Liver (tissue), 8 donors: ENCODE measurements at regions not wholly inside any gene's neighbourhood (a gene's known extent, or its start where the extent isn't known, plus 50 kb on each side); places are given as distances from the start of the nearest gene placed in this dataset.

ENCODE experiments used
- DNase-seq: peaks from one replicate; pipeline ENCODE4 v3.0.0-alpha.2; 2017; ENCODE audit warnings: low spot score
- H3K27ac ChIP-seq, 2 donors: one replicate each; pipeline ENCODE4 v1.7.0; 2013; ENCODE audit warnings: inconsistent platforms in 2 of 2, low read length in 2 of 2, control low read depth in 1 of 2, low read depth in 1 of 2, mild to moderate bottlenecking in 1 of 2
- H3K27me3 ChIP-seq, 4 donors: one replicate each; pipeline versions ENCODE4 v1.6.1 to v1.7.0; 2013; ENCODE audit warnings: low read length in 3 of 4, inconsistent platforms in 1 of 4, mild to moderate bottlenecking in 1 of 4, moderate library complexity in 1 of 4; ENCODE audit not compliant: control insufficient read depth in 4 of 4, insufficient read depth in 4 of 4
- H3K36me3 ChIP-seq, 4 donors: one replicate each; pipeline versions ENCODE4 v1.6.1 to v1.7.0; 2013; ENCODE audit warnings: low read length in 3 of 4, mild to moderate bottlenecking in 3 of 4, low read depth in 1 of 4, moderate library complexity in 1 of 4; ENCODE audit not compliant: control insufficient read depth in 4 of 4, insufficient read depth in 3 of 4
- H3K4me1 ChIP-seq, 4 donors: one replicate each; pipeline versions ENCODE4 v1.6.1 to v1.7.0; 2013; ENCODE audit warnings: low read length in 3 of 4, mild to moderate bottlenecking in 3 of 4, moderate library complexity in 1 of 4; ENCODE audit not compliant: control insufficient read depth in 4 of 4, insufficient read depth in 4 of 4
- H3K4me3 ChIP-seq, 3 donors: one replicate each; pipeline versions ENCODE4 v1.6.1 to v1.7.0; 2013; ENCODE audit warnings: low read length in 3 of 3, control low read depth in 1 of 3, low read depth in 1 of 3, mild to moderate bottlenecking in 1 of 3
- H3K9ac ChIP-seq, 2 donors: one replicate each; pipeline ENCODE4 v1.7.0; 2013; ENCODE audit warnings: low read length in 2 of 2, mild to moderate bottlenecking in 2 of 2, moderate library complexity in 2 of 2, control low read depth in 1 of 2, low read depth in 1 of 2
- H3K9me3 ChIP-seq, 4 donors: one replicate each; pipeline versions ENCODE4 v1.6.1 to v1.7.0; 2013; ENCODE audit warnings: low read length in 3 of 4; ENCODE audit not compliant: control insufficient read depth in 4 of 4
- ATF3 ChIP-seq: IDR thresholded peaks from 2 replicates; pipeline ENCODE4 v1.6.1; 2016; ENCODE audit warnings: antibody characterized with exemption
- EGR1 ChIP-seq, 2 donors: IDR thresholded peaks; 2 replicates each; pipeline ENCODE4 v1.6.1; 2016 to 2018; ENCODE audit warnings: antibody characterized with exemption in 2 of 2, low read depth in 2 of 2
- FOXA1 ChIP-seq: IDR thresholded peaks from 2 replicates; pipeline ENCODE4 v1.6.1; 2016; ENCODE audit warnings: antibody characterized with exemption
- FOXA2 ChIP-seq: IDR thresholded peaks from 2 replicates; pipeline ENCODE4 v1.6.1; 2016; ENCODE audit warnings: antibody characterized with exemption
- GABPA ChIP-seq, 2 donors: IDR thresholded peaks in 1 of 2; conservative IDR thresholded peaks in 1 of 2; 2 replicates each; pipeline ENCODE4 v1.6.1; 2016; ENCODE audit warnings: antibody characterized with exemption in 2 of 2, mild to moderate bottlenecking in 1 of 2, moderate library complexity in 1 of 2
- HNF4A ChIP-seq, 2 donors: conservative IDR thresholded peaks; 2 replicates each; pipeline ENCODE4 v1.6.1; 2016; ENCODE audit warnings: antibody characterized with exemption in 2 of 2, mild to moderate bottlenecking in 2 of 2
- HNF4G ChIP-seq: IDR thresholded peaks from 2 replicates; pipeline ENCODE4 v1.6.1; 2016; ENCODE audit warnings: antibody characterized with exemption
- JUND ChIP-seq, 2 donors: IDR thresholded peaks; 2 replicates each; pipeline ENCODE4 v1.6.1; 2016; ENCODE audit warnings: antibody characterized with exemption in 2 of 2
- NR2F2 ChIP-seq: IDR thresholded peaks from 2 replicates; pipeline ENCODE4 v1.6.1; 2016; ENCODE audit warnings: antibody characterized with exemption
- RXRA ChIP-seq, 2 donors: IDR thresholded peaks; 2 replicates each; pipeline ENCODE4 v1.6.1; 2017 to 2018; ENCODE audit warnings: antibody characterized with exemption in 2 of 2, mild to moderate bottlenecking in 1 of 2
- SP1 ChIP-seq: IDR thresholded peaks from 2 replicates; pipeline ENCODE4 v1.6.1; 2018; ENCODE audit warnings: antibody characterized with exemption, mild to moderate bottlenecking
- YY1 ChIP-seq: IDR thresholded peaks from 2 replicates; pipeline ENCODE4 v1.6.1; 2016; ENCODE audit warnings: antibody characterized with exemption, mild to moderate bottlenecking
- ZBTB33 ChIP-seq: IDR thresholded peaks from 2 replicates; pipeline ENCODE4 v1.6.1; 2016; ENCODE audit warnings: antibody characterized with exemption
- WGBS: extraction: QIAGEN DNeasy Blood & Tissue Kit; methylation state at CpG from one replicate; pipeline ENCODE4 v1.1.7; 2013; 5-methylcytosine and 5-hydroxymethylcytosine counted together
- TF ChIP-seq, protein P1 (sequence below): fragments of 150-350 bp; IDR thresholded peaks from 2 replicates; pipeline ENCODE4 v1.5.1; 2017; ENCODE audit warnings: improper control_type of control experiment, low read depth, low read length; ENCODE audit not compliant: missing input control
- TF ChIP-seq, protein P2 (sequence below): IDR thresholded peaks from 2 replicates; pipeline ENCODE4 v1.6.1; 2016; ENCODE audit warnings: antibody characterized with exemption
- TF ChIP-seq, protein P3 (sequence below): IDR thresholded peaks from 2 replicates; pipeline ENCODE4 v1.6.1; 2016; ENCODE audit warnings: antibody characterized with exemption, mild to moderate bottlenecking
- donor health status: healthy.
- donor health status: healthy.
- donor health status: healthy.
- donor health status: healthy.
- donor health status: healthy.

- Histone ChIP-seq H3K27me3 (no peaks in the 10 kb centered on the region), H3K4me3 (no peak overlapping the region)
- 71% methylated on average over 4 of the region's 4 CpGs for WGBS
Observed at GRCh38 chr22:19654338-19654987, 59.8 kb upstream of the SEPTIN5 start.

DNA sequence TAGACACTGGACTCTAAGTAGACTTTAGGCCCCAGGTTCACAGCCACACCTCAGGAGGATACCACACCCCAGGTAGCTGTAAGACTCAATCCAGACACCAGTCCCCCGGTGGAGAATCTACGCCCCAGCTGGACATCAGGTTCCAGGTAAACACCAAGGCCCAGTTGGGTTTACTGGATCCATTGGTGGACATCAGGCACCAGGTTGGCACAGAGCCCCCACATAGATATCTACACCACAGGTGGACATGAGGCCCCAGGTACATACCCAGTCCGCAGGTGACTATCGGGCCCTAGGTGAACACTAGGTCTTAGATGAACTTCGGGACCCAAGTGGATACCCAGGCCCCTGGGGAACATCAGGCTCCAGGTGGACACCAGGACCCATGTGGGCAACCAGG lies 58.9 kb upstream of the SEPTIN5 start:
- no peak overlapping the region for H3K4me3 ChIP-seq
- DNase-seq: no peak
- no peak overlapping the region for H3K27ac ChIP-seq
- H3K27me3 ChIP-seq: no peaks in the 10 kb centered on the region
- 88% methylated on average over 5 of the region's 5 CpGs for WGBS
- TF ChIP-seq EGR1 (IDR thresholded peaks at IDR 0.05; ENCODE audit: low read depth in 2 of 2) (no peak), HNF4G (no peak), SP1 (no peak), ATF3 (no peak), NR2F2 (no peak), JUND (IDR thresholded peaks at IDR 0.05) (no peak), FOXA1 (no peak), ZBTB33 (no peak), GABPA (IDR thresholded peaks at IDR 0.05 in 1 of 2, conservative IDR thresholded peaks at IDR 0.05 in 1 of 2) (no peak)
- H3K4me1 ChIP-seq: no peaks in the 10 kb centered on the region
- H3K9me3 ChIP-seq: no peaks in the 10 kb centered on the region
- no peaks in the 10 kb centered on the region for H3K36me3 ChIP-seq
- H3K9ac ChIP-seq: no peak overlapping the region

More at GRCh38 chr22:19654338-19654987, 59.8 kb upstream of the SEPTIN5 start:
- H3K9ac ChIP-seq: no peak overlapping the region
- DNase-seq: no peak
- no peaks in the 10 kb centered on the region for H3K36me3 ChIP-seq
- H3K9me3 ChIP-seq: no peaks in the 10 kb centered on the region
- H3K4me1 ChIP-seq: no peaks in the 10 kb centered on the region
- TF ChIP-seq, protein P1, sequence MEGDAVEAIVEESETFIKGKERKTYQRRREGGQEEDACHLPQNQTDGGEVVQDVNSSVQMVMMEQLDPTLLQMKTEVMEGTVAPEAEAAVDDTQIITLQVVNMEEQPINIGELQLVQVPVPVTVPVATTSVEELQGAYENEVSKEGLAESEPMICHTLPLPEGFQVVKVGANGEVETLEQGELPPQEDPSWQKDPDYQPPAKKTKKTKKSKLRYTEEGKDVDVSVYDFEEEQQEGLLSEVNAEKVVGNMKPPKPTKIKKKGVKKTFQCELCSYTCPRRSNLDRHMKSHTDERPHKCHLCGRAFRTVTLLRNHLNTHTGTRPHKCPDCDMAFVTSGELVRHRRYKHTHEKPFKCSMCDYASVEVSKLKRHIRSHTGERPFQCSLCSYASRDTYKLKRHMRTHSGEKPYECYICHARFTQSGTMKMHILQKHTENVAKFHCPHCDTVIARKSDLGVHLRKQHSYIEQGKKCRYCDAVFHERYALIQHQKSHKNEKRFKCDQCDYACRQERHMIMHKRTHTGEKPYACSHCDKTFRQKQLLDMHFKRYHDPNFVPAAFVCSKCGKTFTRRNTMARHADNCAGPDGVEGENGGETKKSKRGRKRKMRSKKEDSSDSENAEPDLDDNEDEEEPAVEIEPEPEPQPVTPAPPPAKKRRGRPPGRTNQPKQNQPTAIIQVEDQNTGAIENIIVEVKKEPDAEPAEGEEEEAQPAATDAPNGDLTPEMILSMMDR: no peak
- TF ChIP-seq YY1 (no peak), JUND (IDR thresholded peaks at IDR 0.05) (no peak), EGR1 (IDR thresholded peaks at IDR 0.05; ENCODE audit: low read depth in 2 of 2) (no peak), FOXA2 (no peak)
- TF ChIP-seq, protein P2, sequence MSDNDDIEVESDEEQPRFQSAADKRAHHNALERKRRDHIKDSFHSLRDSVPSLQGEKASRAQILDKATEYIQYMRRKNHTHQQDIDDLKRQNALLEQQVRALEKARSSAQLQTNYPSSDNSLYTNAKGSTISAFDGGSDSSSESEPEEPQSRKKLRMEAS: no peak
- H3K27ac ChIP-seq: no peak overlapping the region

- no peak overlapping the region for H3K27ac ChIP-seq
- H3K4me1 ChIP-seq: no peaks in the 10 kb centered on the region
- no peak overlapping the region for H3K9ac ChIP-seq
- H3K36me3 ChIP-seq: no peaks in the 10 kb centered on the region
- no peak for DNase-seq
- TF ChIP-seq YY1: no peak
- TF ChIP-seq RXRA (IDR thresholded peaks at IDR 0.05): no peak
- TF ChIP-seq HNF4G: no peak
- TF ChIP-seq HNF4A (conservative IDR thresholded peaks at IDR 0.05): no peak
- TF ChIP-seq FOXA2: no peak
- no peak for TF ChIP-seq ATF3
- TF ChIP-seq, protein P2: no peak
- TF ChIP-seq NR2F2: no peak
- TF ChIP-seq, protein P3, sequence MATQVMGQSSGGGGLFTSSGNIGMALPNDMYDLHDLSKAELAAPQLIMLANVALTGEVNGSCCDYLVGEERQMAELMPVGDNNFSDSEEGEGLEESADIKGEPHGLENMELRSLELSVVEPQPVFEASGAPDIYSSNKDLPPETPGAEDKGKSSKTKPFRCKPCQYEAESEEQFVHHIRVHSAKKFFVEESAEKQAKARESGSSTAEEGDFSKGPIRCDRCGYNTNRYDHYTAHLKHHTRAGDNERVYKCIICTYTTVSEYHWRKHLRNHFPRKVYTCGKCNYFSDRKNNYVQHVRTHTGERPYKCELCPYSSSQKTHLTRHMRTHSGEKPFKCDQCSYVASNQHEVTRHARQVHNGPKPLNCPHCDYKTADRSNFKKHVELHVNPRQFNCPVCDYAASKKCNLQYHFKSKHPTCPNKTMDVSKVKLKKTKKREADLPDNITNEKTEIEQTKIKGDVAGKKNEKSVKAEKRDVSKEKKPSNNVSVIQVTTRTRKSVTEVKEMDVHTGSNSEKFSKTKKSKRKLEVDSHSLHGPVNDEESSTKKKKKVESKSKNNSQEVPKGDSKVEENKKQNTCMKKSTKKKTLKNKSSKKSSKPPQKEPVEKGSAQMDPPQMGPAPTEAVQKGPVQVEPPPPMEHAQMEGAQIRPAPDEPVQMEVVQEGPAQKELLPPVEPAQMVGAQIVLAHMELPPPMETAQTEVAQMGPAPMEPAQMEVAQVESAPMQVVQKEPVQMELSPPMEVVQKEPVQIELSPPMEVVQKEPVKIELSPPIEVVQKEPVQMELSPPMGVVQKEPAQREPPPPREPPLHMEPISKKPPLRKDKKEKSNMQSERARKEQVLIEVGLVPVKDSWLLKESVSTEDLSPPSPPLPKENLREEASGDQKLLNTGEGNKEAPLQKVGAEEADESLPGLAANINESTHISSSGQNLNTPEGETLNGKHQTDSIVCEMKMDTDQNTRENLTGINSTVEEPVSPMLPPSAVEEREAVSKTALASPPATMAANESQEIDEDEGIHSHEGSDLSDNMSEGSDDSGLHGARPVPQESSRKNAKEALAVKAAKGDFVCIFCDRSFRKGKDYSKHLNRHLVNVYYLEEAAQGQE: no peak
- no peak for TF ChIP-seq GABPA (IDR thresholded peaks at IDR 0.05 in 1 of 2, conservative IDR thresholded peaks at IDR 0.05 in 1 of 2)
- no peaks in the 10 kb centered on the region for H3K9me3 ChIP-seq
- WGBS: 97% methylated on average over 21 of the region's 21 CpGs
- no peak overlapping the region for H3K4me3 ChIP-seq
- H3K27me3 ChIP-seq: no peaks in the 10 kb centered on the region
Observed at GRCh38 chr22:19656541-19657251, 57.6 kb upstream of the SEPTIN5 start.
